CD4-positive, alpha-beta T cell (primary cell): ENCODE measurements at regions not wholly inside any gene's neighbourhood (a gene's known extent, or its start where the extent isn't known, plus 50 kb on each side); places are given as distances from the start of the nearest gene placed in this dataset.
"Not testable (repeated sequence)": the region's sequence is repeated elsewhere in the genome, so short reads cannot be mapped to it uniquely, and the experiment has no call there.

ENCODE experiments used
- ATAC-seq: fragments of 200-7000 bp; cut with Tn5 transposase; one replicate; pipeline ENCODE4 v1.10.0; 2022; ENCODE audit warnings: mild to moderate bottlenecking; ENCODE audit not compliant: poor library complexity
- CTCF ChIA-PET: fragments of 350-600 bp; sonication (Branson Sonifier 250); formaldehyde crosslinking; loops from one replicate; lab custom pipeline; 2021; ENCODE audit warnings: antibody characterized with exemption, inconsistent platforms; lab: Charles Lee
- POLR2A ChIA-PET: fragments of 350-600 bp; sonication (Branson Sonifier 250); formaldehyde crosslinking; loops from one replicate; lab custom pipeline; 2021; ENCODE audit warnings: antibody characterized with exemption, inconsistent platforms; lab: Charles Lee
- DNase-seq, 14 experiments: peaks; one replicate each; pipeline ENCODE4 v3.0.0-alpha.2; 2013 to 2020; ENCODE audit warnings: mixed read lengths in 2 of 14
- H3K27ac ChIP-seq, 2 donors: one replicate each; pipeline versions ENCODE4 v1.5.1 to v1.7.0; 2013; ENCODE audit warnings: low read length in 2 of 2, low read depth in 1 of 2, mild to moderate bottlenecking in 1 of 2
- H3K27me3 ChIP-seq, 2 experiments: 1 replicate in 1 of 2; 2 replicates in 1 of 2; pipeline versions ENCODE4 v1.6.1 to v1.7.0; 2013; ENCODE audit warnings: low read length in 2 of 2, control low read depth in 1 of 2, mild to moderate bottlenecking in 1 of 2, moderate library complexity in 1 of 2; ENCODE audit not compliant: insufficient read depth in 2 of 2, control insufficient read depth in 1 of 2
- H3K36me3 ChIP-seq: one replicate; pipeline ENCODE4 v1.6.1; 2013; ENCODE audit warnings: low read length, control low read depth; ENCODE audit not compliant: insufficient read depth
- H3K4me1 ChIP-seq: one replicate; pipeline ENCODE4 v1.6.1; 2013; ENCODE audit warnings: low read length, control low read depth; ENCODE audit not compliant: insufficient read depth
- H3K4me3 ChIP-seq: one replicate; pipeline ENCODE4 v1.5.1; 2013; ENCODE audit warnings: mild to moderate bottlenecking, low read length, moderate library complexity
- H3K9me3 ChIP-seq, 2 experiments: 1 replicate in 1 of 2; 2 replicates in 1 of 2; pipeline versions ENCODE4 v1.6.1 to v1.7.0; 2013; ENCODE audit warnings: low read length in 2 of 2, mild to moderate bottlenecking in 2 of 2, control low read depth in 1 of 2, moderate library complexity in 1 of 2; ENCODE audit not compliant: control insufficient read depth in 1 of 2, insufficient read depth in 1 of 2
- H3K27ac Mint-ChIP-seq: one replicate; pipeline ENCODE4 v1.8.0; 2020; ENCODE audit warnings: mixed read lengths
- H3K27me3 Mint-ChIP-seq: one replicate; pipeline ENCODE4 v1.8.0; 2021; ENCODE audit warnings: mixed read lengths
- H3K36me3 Mint-ChIP-seq: one replicate; pipeline ENCODE4 v1.8.0; 2021; ENCODE audit warnings: low read depth, mixed read lengths
- H3K4me1 Mint-ChIP-seq: one replicate; pipeline ENCODE4 v1.8.0; 2021; ENCODE audit warnings: low read depth, mixed read lengths
- H3K4me3 Mint-ChIP-seq: one replicate; pipeline ENCODE4 v1.8.0; 2020; ENCODE audit warnings: mild to moderate bottlenecking, mixed read lengths
- H3K9me3 Mint-ChIP-seq: one replicate; pipeline ENCODE4 v1.8.0; 2020; ENCODE audit warnings: mixed read lengths
- intact Hi-C, 2 experiments: fragments of 100-400 bp; cut with DNase I in 1 of 2; cut with micrococcal nuclease in 1 of 2; formaldehyde crosslinking; loops; one replicate each; pipeline versions ENCODE4 v1.15.1 to v1.9.0; 2023 to 2025; cut with DNase I, micrococcal nuclease
- TF ChIP-seq, protein P1 (sequence below): fragments of 200-600 bp; IDR thresholded peaks from one replicate; pipeline ENCODE4 v1.8.0; 2022; ENCODE audit warnings: antibody characterized with exemption, mild to moderate bottlenecking

DNA sequence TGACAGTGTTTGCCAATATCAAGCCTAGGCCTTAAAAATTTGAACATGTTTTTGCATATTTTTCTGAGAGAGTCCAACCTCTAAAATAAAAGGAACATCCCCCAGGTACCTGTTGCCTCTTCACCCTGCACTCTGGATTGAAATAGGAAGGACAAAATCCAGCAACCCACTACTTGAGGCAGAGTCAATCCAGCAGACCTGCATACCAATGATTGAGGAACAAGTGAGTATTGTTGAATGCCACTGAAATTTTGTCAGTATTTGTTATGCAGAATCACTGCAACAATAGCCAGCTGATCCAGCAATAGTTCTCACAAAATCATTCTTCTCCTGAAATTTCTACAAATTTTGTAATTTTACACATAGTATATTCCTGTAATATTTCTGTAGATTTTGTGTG lies 460.6 kb upstream of the FOXG1 start:
- Histone ChIP-seq H3K4me1 (no peaks in the 10 kb centered on the region), H3K4me3 (no peak overlapping the region), H3K36me3 (no peaks in the 10 kb centered on the region), H3K27me3 (no peaks in the 10 kb centered on the region), H3K27ac (no peak overlapping the region), H3K9me3 (peaks cover 0 to 5% of the 10 kb centered on the region in 2 experiments)
- H3K4me1 Mint-ChIP-seq: no peaks in the 10 kb centered on the region
- ChIA-PET POLR2A (no interaction called here), CTCF (no interaction called here)
- no peak overlapping the region for H3K27ac Mint-ChIP-seq
- intact Hi-C loops: no loop called here
- H3K4me3 Mint-ChIP-seq: no peak overlapping the region
- ATAC-seq: no peak
- DNase-seq: no peak
- peaks cover 5% of the 10 kb centered on the region for H3K9me3 Mint-ChIP-seq
- TF ChIP-seq, protein P1, sequence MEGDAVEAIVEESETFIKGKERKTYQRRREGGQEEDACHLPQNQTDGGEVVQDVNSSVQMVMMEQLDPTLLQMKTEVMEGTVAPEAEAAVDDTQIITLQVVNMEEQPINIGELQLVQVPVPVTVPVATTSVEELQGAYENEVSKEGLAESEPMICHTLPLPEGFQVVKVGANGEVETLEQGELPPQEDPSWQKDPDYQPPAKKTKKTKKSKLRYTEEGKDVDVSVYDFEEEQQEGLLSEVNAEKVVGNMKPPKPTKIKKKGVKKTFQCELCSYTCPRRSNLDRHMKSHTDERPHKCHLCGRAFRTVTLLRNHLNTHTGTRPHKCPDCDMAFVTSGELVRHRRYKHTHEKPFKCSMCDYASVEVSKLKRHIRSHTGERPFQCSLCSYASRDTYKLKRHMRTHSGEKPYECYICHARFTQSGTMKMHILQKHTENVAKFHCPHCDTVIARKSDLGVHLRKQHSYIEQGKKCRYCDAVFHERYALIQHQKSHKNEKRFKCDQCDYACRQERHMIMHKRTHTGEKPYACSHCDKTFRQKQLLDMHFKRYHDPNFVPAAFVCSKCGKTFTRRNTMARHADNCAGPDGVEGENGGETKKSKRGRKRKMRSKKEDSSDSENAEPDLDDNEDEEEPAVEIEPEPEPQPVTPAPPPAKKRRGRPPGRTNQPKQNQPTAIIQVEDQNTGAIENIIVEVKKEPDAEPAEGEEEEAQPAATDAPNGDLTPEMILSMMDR: no peak
- no peaks in the 10 kb centered on the region for H3K36me3 Mint-ChIP-seq
- H3K27me3 Mint-ChIP-seq: no peaks in the 10 kb centered on the region

DNA sequence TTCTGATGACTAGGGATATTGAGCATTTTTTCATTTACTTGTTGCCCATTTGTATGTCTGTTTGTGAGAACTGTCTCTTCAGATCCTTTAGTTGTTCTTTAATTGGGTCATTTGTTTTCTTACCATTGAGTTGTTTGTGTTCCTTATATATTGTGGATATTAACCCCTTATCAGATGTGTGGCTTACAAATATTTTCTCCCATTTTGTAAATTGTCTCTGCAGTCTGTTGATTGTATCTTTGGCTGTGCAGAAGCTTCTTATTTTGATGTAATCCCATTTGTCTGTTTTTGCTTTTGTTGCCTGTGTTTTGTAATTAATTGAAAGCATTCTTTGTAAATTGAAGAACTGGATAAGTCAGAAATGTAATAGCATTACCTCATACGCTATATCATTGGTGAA lies 459.1 kb upstream of the FOXG1 start:
- H3K36me3 Mint-ChIP-seq: no peaks in the 10 kb centered on the region
- Histone ChIP-seq H3K27me3 (no peaks in the 10 kb centered on the region), H3K9me3 (no peaks in the 10 kb centered on the region), H3K4me3 (no peak overlapping the region), H3K27ac (no peak overlapping the region), H3K36me3 (no peaks in the 10 kb centered on the region), H3K4me1 (no peaks in the 10 kb centered on the region)
- intact Hi-C loops: no loop called here
- H3K4me1 Mint-ChIP-seq: no peaks in the 10 kb centered on the region
- ChIA-PET CTCF (no interaction called here), POLR2A (no interaction called here)
- H3K4me3 Mint-ChIP-seq: no peak overlapping the region
- no peak for ATAC-seq
- no peaks in the 10 kb centered on the region for H3K27me3 Mint-ChIP-seq
- no peak overlapping the region for H3K27ac Mint-ChIP-seq
- peaks cover 8% of the 10 kb centered on the region for H3K9me3 Mint-ChIP-seq
- DNase-seq: no peak
- TF ChIP-seq, protein P1: no peak

DNA sequence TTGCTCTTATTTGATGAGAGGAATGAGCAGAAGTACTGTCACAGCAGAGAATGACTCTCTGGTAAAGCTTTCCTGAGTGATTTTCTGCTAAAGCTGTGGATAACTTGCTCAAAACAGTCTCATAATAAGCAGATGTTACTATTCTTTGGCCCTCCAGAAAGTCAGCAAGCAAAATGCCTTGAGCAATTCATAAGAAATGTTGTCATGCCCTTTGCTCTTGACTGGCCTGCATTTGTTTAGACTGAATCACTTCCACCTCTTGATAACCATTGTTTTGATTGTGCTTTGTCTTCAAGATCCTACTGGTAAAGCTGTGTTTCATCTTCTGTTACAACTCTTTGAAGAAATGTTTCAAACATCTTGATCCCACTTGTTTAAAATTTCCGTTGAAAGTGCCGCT lies 457.9 kb upstream of the FOXG1 start:
- intact Hi-C loops: no loop called here
- Histone ChIP-seq H3K4me3 (no peak overlapping the region), H3K4me1 (no peaks in the 10 kb centered on the region), H3K27ac (no peak overlapping the region), H3K9me3 (no peaks in the 10 kb centered on the region), H3K36me3 (no peaks in the 10 kb centered on the region), H3K27me3 (no peaks in the 10 kb centered on the region)
- Mint-ChIP-seq H3K36me3 (no peaks in the 10 kb centered on the region), H3K4me1 (no peaks in the 10 kb centered on the region), H3K27me3 (no peaks in the 10 kb centered on the region), H3K9me3 (peaks cover 8% of the 10 kb centered on the region), H3K27ac (no peak overlapping the region), H3K4me3 (no peak overlapping the region)
- CTCF ChIA-PET: no interaction called here
- POLR2A ChIA-PET: no interaction called here
- TF ChIP-seq, protein P1: no peak
- ATAC-seq (no peak), DNase-seq (no peak)

DNA sequence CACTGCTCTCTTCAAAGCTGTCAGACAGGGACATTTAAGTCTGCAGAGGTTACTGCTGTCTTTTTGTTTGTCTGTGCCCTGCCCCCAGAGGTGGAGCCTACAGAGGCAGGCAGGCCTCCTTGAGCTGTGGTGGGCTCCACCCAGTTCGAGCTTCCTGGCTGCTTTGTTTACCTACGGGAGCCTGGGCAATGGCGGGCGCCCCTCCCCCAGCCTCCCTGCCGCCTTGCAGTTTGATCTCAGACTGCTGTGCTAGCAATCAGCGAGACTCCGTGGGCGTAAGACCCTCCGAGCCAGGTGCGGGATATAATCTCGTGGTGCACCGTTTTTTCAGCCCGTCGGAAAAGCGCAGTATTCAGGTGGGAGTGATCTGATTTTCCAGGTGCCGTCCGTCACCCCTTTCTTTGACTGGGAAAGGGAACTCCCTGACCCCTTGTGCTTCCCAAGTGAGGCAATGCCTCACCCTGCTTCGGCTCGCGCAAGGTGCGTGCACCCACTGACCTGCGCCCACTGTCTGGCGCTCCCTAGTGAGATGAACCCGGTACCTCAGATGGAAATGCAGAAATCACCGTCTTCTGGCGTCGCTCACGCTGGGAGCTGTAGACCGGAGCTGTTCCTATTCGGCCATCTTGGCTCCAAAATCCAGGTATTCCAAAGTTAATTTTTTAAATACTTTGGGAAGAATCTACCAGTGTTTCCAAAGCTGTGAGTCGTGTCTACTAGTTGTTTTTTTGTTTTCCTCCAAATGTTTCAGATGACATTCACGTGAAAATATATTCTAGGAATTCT lies 448.5 kb upstream of the FOXG1 start:
- H3K27ac Mint-ChIP-seq, H3K4me3 ChIP-seq, intact Hi-C loops, H3K27me3 Mint-ChIP-seq, CTCF ChIA-PET, DNase-seq, H3K4me3 Mint-ChIP-seq, H3K27me3 ChIP-seq, H3K36me3 ChIP-seq, H3K4me1 Mint-ChIP-seq, POLR2A ChIA-PET, H3K9me3 ChIP-seq, H3K27ac ChIP-seq, H3K4me1 ChIP-seq, ATAC-seq, H3K36me3 Mint-ChIP-seq, H3K9me3 Mint-ChIP-seq: not testable (repeated sequence)
